DMS153 (cell line): ENCODE measurements at regions not wholly inside any gene's neighbourhood (a gene's known extent, or its start where the extent isn't known, plus 50 kb on each side); places are given as distances from the start of the nearest gene placed in this dataset.

Experiments
- DNase-seq: peaks from one replicate; lab custom pipeline; 2025; lab: John Stamatoyannopoulos, UW

DNA sequence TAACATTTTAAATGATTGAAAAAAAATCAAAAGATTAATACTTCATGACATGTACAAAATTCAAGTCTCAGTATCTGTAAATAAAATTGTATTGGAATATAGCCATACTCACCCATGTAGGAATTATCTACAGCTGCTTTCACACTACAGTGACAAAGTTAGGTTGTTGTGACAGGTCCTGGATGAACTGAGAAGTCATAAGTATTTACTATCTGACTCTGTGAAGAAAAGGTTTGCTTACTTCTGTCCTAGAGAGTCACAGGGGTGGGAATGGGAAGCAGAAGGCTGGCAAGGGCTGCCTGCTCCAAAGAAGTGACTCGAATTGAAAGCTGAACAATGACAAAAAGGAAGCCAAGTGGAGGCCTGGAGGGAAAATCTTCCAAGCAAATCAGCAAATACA is 155.2 kb downstream of the SLC30A10 start:
- no peak for DNase-seq

DNA sequence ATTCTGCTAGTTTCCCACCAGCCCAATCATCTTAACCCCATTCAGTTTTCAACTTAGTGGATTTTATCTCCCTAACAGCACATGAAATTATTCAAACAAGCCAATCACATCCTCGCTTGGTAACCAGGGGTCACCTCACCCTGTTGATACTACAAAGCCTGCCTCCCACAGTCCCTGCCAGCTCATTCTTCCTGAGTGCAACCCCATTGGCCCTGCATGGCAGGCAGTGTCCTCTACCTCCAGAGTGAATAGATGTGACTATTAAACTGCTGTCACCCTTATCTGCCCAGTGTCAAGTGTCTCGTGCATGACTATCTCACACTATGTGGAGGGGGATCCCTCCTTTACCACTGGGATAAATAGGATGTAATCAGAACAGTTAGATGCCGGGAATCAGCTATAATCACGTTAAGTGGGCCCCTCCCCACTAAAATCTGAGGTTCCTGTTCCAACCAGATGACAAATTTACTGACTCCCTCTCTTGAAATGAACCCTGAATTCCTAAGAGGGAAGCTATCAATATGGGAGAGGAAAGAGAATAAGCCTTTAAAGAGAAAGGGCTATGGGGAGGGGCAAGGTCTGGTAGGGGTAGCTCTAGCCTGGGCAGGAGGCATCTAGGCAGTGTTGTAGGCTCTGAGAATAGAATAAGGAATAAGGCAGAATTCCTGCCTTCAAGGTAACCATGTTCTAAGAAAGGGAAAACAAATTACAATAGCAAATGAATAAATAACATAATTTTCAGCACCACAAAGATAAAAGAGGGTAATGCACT is 155.9 kb downstream of the SLC30A10 start:
- DNase-seq, result no peak

DNA sequence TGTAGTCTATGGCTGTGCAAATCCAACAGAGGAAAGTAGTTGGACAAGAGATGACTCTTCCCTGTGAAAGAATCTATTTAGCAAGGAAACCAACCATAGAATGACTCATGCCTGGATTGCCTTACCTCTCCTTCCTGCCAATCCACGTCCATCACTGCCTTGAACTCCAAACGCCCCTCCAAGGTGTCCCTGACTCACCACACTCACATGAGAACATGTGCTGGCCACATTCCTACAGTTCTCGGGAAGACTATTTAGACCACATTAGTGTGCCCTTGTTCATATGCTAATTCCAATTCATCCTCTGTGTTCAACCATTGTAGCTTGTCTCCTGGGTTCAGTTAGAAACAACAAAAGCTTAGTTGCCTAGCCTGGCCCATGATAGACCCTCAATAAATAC is 157.3 kb downstream of the SLC30A10 start:
- DNase-seq, result no peak

DNA sequence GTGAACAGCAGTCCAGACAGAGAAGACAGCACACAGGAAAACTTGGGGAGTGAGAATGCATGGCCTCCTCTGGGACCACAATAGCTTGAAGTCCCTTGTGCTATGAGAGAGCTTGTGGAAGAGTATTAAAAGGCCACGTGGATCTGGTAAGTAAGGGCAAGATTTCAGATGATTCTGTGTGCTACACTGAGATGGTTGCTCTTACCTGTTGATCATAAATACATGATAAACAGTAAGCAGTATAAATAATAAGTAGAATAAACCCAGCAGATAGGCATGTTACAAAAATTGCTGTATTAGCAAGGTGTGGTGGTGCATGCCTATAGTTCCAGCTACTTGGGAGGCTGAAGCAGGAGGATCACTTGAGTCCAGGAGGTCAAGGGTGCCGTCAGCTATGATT is 150.4 kb upstream of the ZC3H11B start:
- DNase-seq, result no peak

DNA sequence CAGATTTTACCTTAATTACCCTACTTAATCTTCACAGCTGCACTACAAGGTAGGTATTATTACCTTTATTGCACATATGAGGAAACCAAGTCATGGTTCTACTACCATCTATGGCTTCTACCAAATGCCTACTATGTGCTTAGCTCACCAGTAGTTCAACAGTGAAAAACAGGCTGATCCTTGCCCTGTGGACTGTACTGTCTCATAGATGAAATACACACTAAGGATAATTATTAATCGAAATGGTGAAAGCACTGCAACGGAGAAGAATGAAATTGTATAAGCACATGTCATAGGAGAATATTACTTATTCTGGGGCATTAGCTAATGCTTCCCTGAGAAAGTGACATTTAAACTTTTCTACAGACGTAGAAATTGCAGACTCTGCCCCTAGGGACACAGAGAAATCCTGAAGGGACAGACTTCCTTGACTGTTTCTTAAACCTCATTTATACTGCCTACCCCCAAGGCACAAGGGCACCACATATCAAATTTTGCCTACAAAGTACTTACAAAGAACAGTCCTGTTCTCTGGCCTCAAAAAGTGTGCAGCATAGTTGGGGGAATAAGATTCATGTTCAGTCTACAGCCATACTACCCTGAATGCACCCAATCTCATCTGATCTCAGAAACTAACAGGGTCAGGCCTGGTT is 148.4 kb upstream of the ZC3H11B start:
- no peak for DNase-seq

DNA sequence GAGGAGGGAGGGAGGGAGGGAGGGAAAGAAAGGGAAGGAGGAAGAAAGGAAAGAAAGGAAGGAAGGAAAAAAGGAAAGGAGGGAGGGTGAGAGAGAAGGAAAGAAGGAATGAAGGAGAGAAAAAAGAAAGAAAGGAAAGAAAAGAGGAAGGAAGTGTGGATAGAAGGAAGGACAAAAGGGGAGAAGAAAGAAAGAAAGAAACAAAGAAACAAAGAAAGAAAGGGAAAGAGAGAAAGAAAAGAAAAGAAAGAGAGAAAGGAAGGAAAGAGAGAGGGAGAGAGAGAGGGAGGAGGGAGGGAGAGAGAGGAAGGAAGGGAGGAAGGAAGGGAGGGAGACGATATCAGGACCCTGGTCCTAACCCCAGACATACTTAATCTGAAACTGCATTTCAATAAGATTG is 146.2 kb upstream of the ZC3H11B start:
- no peak for DNase-seq

DNA sequence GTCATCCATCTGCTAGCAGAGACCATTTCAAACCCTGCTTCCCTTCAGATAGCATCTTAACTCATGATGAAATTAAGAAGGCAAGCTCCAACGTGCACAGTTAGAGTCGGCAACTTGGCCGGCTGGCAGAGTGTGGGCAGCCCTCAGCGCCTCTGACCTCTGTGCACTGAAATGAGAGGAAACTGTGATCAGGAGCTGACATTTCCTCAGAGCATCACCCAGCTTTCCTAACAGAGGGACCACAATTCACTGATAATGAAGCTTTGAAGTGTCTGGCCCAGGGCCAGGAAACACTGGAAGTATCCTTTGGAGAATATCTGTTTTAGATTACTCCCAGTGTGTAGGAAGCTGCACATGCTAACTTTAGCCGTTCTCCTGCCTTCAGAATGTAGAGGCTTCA is 145.0 kb upstream of the ZC3H11B start:
- no peak for DNase-seq

DNA sequence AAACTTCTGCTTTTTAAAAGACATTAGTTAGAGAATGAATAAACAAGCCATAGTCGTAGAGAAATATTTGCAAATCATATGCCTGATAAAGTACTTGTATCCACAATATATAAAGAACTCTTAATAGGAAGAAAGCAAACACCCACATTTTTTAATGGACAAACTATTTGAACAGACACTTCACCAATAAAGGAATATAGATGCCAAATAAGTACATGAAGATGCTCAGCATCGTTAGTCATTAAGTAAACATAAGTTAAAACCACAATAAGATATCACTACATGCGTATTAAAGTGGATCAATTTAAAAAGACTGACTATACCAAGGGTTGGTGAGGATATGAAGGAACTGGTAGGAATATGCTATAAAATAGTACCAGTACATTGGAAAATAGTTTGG is 142.3 kb upstream of the ZC3H11B start:
- DNase-seq, result no peak

DNA sequence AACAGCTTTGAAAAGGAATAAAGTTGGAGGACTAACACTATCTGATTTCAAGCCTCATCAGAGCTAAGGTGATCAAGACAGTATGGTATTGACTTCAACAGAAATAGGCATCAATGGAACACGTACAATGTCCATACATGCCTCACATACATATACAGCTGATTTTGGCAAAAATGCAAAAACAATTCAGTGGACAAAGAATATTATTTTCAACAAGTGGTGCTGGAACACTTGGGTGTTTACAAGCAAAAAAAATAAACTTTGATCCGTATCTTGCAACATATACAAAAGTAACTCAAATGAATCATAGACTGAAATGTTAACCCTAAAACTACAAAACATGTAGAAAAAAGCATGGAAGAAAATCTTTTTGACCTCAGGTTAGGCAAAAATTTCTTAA is 141.9 kb upstream of the ZC3H11B start:
- no peak for DNase-seq

DNA sequence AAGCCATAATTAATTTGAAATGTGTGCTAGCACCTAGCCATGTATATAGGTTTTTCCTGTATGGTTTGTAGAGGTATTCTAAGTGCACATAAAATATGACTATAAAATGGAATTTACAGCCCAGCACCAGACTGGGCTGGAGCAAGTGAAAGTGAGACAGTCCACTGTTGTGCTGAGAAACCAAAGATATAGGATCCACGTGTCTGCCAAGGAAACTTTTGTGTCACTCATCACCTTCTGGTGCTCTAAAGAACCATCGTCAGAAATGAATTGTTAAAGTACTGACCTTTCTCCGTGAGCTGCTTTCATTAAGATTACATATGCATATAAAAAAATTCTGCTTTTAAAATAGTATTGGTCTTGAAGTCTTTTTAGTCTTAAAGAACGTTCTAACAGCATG is 141.0 kb upstream of the ZC3H11B start:
- no peak for DNase-seq

DNA sequence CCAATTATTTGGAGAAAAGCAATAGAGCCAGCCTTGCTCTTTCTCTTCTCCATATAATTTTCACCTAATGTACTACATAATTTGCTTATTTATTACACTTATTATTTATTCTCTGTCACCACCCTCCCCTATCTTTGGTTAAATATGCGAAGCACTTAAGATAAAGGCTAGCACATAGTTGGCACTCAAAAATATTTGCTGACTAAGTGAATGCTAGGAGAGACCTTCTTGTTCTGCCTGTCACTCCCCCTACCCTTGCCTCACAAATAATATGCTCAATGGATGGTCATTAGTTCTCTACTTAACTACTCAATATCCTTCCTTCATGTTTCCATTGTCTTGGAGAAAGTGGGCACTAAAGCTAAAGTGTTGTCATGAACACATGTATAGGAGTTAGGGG is 139.7 kb upstream of the ZC3H11B start:
- no peak for DNase-seq

DNA sequence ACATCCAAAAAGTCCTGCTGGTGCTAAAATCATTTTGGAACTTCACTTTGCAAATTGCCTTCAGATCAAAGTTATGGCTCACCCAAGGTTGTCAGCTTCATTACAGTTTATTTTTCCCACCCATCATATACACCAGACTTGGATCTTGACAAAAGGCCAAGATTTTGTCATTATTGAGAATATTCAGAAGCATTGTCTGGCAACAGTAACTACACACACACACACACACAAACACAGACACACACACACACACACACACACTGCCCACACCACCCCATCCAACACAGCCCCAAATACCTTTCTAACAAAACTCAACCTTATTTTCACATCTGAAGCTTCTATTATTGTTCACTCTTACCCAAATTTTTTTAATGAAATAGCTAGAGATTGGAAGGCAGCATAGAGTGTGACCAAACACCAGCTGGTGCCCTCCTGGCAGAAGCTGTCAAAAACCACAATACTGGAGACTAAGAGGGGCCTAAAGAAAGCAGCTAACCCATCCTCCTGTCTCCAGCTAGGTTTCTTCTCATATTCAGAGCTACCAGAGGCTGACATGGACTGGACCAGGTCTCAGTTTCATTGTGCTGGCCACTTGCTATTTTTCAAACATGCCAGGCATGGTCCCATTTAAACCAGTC is 139.1 kb upstream of the ZC3H11B start:
- DNase-seq, result no peak

DNA sequence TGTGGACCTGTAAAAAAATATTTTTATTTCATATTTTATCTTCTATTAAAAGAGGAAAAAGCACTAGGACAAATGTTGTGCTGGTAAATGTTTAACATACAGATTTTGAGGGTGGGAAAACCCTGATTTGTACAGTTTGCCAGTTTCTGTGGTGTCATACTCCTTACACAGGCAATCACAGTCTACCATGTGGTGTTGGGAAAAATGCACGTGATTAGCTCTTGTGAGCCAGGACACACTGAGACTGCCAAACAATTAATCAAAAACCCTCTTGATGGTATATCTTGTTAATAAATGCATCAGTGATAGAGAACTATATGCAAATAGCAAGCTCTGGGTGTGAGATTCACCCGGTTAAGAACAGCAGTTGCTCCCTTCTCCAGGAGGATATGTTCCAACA is 136.5 kb upstream of the ZC3H11B start:
- no peak for DNase-seq

DNA sequence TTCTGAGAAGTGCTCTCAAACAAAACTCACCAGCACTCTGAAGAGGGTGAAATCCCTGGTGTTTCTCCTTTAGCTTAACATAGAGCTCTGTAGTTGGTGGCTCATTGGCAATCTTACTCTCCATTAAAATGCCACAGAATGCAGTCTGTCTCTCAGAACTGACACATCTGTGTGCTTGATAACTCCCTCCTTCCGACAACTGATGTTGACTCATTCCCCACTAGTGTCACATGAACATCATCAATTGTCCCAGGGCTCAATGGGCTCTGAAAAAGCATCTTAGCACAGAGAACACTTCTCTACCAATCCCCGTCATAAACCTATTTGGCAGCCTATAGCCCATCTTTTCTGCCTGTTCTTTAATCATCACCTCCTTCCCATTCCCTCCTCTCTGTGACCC is 133.2 kb upstream of the ZC3H11B start:
- DNase-seq, result no peak

DNA sequence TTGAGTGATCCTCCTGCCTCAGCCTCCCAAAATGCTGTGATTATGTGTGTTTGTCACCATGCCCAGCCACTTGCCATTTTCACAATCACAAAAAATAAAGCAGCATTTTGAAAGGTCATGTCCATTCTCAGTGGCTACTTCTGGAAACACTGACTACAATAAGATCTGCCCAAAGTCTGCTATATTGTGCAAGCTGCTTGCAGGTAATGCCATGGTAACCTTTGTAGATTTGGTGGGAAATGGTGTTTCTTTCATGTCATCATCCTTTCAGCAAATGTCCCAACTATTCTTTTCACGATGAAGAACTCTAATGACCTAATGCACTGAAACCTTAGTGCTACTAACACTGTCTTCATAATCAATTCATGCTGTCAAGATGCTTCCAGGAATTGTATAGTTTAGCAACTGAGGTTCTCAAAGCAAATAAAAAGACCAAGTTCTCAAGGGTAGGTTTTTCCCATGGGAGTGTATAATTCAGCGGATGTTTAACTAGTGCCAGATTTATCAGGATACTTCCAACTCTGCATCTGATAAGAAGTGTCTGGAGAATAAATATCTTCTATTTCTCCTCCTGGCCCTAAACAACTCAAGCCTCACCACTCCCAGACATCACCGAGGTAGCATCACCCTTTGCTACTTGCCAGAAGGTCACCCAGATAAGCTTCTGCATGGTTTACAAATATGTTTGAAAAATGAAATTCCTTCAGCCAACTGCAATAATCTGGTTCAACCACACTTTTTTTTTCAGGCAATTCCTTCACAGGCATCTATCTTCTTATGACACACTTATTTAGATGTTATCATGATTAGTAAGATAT is 132.0 kb upstream of the ZC3H11B start:
- no peak for DNase-seq

DNA sequence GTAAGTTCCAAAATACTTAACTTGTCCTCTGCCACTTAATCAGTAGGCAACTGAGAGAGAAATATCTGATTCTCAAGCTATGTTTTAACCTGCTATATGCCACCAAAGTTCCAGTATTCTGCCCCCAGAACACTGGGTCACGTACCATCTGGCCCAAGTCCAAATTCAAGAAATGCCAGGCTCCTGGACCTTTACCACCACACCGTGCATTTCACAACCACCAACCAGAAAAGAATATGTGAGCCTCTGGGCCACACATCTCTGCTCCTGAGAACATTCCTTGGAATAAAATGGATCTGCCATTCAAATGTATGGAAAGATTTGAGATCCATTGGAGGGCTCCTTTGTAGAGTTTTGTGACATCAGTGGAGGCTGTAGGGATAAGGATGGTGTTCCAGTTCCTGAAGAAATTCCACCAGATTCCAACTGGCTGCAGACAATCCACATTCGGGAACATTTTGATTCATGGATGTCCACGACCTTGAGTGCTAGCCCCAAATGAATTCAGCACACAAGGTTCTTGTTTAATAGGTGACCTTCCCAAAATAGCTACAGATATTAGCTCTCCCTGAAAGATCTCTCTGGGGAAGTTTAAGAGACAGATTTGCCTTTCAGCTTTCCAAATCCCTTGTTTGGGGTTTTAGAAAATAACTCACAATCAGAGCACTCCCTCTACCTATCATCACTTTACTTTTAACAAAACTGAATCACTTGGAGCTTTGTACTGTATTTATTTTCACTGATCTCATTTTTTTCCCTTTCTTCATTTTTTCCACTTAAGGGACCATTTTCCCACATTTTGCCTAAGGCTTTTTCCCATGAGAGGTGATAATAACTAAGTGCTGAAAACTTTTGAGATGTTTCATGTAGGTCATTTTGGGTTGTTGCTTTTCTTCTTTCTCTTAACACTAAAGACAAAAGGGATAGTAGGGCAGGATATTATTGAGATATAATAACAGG is 128.4 kb upstream of the ZC3H11B start:
- DNase-seq, result no peak

DNA sequence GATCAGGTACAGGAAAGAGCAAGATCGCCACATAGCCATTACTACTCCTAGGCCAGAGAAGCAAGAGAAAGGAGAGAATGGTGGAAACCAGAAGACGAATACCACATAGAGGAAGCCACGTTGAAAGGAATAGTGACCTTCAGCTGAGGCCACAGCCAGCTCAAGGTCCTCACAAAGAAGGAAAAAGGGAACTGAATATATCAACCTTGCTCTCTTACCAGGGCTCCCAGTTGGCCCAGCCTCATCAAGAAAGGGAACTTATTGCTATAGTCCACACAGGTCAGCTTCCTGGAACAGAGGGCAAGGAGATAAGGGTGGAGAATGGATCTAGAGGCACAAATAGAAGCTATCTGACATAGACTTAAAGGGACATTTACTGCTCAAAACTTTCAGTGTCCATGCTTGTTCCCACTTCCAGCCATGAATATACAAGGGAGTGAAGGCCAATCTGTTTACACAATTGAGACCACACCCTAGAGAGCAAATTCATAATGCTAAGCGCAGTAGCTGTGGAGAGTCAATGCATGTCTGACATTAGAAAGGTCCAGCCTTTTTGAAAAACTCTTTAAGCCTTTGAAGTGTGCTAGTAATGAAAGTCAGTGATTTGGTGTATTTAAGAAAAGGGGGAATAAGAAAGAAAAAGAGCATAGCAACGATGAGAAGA is 120.7 kb upstream of the ZC3H11B start:
- no peak for DNase-seq

DNA sequence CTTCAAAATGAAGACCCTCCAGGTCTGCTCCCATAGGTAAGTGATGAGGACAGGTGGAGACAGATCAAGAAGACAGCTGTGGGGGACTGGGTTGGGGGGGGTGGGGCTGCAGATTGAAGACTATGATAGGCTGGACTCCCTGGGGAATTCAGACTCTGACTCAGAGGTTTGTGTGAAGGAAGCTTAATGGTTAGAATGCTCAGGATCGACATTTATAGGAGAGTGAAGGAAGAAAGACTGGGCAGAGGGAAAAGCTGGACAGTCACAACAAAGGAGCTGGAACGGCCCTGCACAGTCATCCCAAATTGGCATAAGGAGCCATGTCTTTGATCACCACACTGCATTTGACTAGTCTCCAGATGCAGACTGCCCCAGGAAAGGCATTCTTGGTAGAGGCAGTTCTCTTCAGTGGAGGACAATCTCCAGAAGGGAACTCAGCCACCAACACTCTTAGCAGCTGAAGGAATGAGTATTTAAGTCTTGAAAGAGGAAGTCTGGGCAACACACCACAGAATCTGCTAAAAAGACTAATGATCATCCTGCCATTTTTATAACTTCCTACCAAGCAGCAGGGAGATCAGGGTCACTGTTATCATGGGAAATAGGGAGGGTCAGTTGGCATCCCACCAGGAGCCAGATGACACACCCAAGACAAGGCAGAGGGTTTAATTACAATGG is 120.0 kb upstream of the ZC3H11B start:
- no peak for DNase-seq

DNA sequence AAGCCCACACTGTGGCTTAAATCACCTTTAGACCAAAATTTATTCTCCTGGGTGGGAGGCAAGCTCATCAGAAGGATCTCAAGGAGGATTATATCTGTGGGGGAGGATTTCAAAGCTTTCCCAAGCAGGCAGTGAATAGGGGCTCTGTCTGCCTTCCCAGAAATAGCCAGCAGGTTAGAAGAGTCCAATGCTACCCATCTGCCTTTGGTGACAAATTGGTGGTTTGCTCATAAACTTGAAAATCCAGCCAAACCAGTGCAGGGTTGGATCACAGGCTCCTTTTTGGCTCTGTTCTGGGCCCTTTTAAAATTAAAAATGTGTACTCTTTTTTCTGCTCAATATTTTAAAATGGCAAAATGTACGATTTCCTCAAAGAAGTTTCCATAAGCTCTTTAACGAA is 118.9 kb upstream of the ZC3H11B start:
- DNase-seq, result no peak
